GM12878 (cell line): ENCODE measurements at regions not wholly inside any gene's neighbourhood (a gene's known extent, or its start where the extent isn't known, plus 50 kb on each side); places are given as distances from the start of the nearest gene placed in this dataset.

Experiments used
- ATAC-seq: fragments of 200-7000 bp; cut with Tn5 transposase; 3 replicates; pipeline ENCODE4 v1.9.1; 2020; ENCODE audit warnings: mild to moderate bottlenecking, moderate library complexity
- BruUV-seq: library from RNA; stranded (reverse); fragments of 400-500 nt; replicated peaks from 2 replicates; lab custom pipeline; 2021; lab: Mats Ljungman, UMichigan
- CTCF ChIA-PET: fragments of 300-600 bp; sonication (Branson Sonifier 250); formaldehyde crosslinking; extraction: SDS; loops from one replicate; lab custom pipeline; 2021; ENCODE audit warnings: inconsistent platforms; lab: Yijun Ruan, JAX
- POLR2A ChIA-PET: fragments of 350-600 bp; formaldehyde crosslinking; extraction: SDS; loops from one replicate; lab custom pipeline; 2021; ENCODE audit warnings: inconsistent platforms; lab: Charles Lee
- RAD21 ChIA-PET: fragments of 300-600 bp; sonication (Branson Sonifier 250); formaldehyde crosslinking; loops from one replicate; lab custom pipeline; 2023; ENCODE audit warnings: antibody characterized with exemption; ENCODE audit not compliant: unreplicated experiment; lab: Charles Lee
- SMC1A ChIA-PET: fragments of 300-600 bp; sonication (Branson Sonifier 250); formaldehyde crosslinking; loops from one replicate; lab custom pipeline; 2023; ENCODE audit not compliant: unreplicated experiment, uncharacterized antibody; lab: Charles Lee
- DNase-seq: peaks from one replicate; pipeline ENCODE4 v3.0.0-alpha.2; 2011; ENCODE audit warnings: low read depth, low spot score
- FAIRE-seq: peaks from 3 replicates; lab custom pipeline; 2011; peaks lifted over from hg19 to GRCh38; lab: Jason Lieb, UNC
- H2AFZ ChIP-seq: 2 replicates; pipeline ENCODE4 v1.6.0; 2011; ENCODE audit warnings: low read depth, low read length, control low read depth; ENCODE audit not compliant: control insufficient read depth
- H3K27ac ChIP-seq: 2 replicates; pipeline ENCODE4 v1.5.1; 2011; ENCODE audit warnings: control low read depth; ENCODE audit not compliant: control insufficient read depth, insufficient read depth
- H3K27me3 ChIP-seq, 2 experiments: replicated peaks in 1 of 2; 2 replicates each; pipeline versions ENCODE4 v1.6.0 to v1.6.1; 2011; ENCODE audit warnings: low read length in 1 of 2; ENCODE audit not compliant: control insufficient read depth in 2 of 2, insufficient read depth in 2 of 2
- H3K36me3 ChIP-seq, 2 experiments: 2 replicates each; pipeline ENCODE4 v1.5.1; 2011; ENCODE audit warnings: low read length in 1 of 2; ENCODE audit not compliant: control insufficient read depth in 2 of 2, insufficient read depth in 2 of 2
- H3K4me1 ChIP-seq: 2 replicates; pipeline ENCODE4 v1.6.1; 2011; ENCODE audit warnings: mild to moderate bottlenecking, low read length, moderate library complexity, mixed read lengths; ENCODE audit not compliant: control insufficient read depth, insufficient read depth
- H3K4me2 ChIP-seq: 2 replicates; pipeline ENCODE4 v1.6.0; 2011; ENCODE audit warnings: control low read depth; ENCODE audit not compliant: control insufficient read depth, insufficient read depth
- H3K4me3 ChIP-seq: fragments of 200-600 bp; sonication (generic); 2 replicates; pipeline ENCODE4 v1.5.1; 2016
- H3K79me2 ChIP-seq: 2 replicates; pipeline ENCODE4 v1.6.0; 2011; ENCODE audit warnings: low read length; ENCODE audit not compliant: control insufficient read depth, insufficient read depth
- H3K9ac ChIP-seq: 2 replicates; pipeline ENCODE4 v1.8.0; 2011; ENCODE audit warnings: low read length, control low read depth, mixed read lengths; ENCODE audit not compliant: control insufficient read depth, insufficient read depth
- H3K9me3 ChIP-seq: replicated peaks from 3 replicates; pipeline ENCODE4 v1.5.1; 2011; ENCODE audit warnings: mild to moderate bottlenecking, low read length; ENCODE audit not compliant: control insufficient read depth, insufficient read depth
- H4K20me1 ChIP-seq: 2 replicates; pipeline ENCODE4 v1.6.0; 2011; ENCODE audit not compliant: control insufficient read depth, insufficient read depth
- ASH2L ChIP-seq: fragments of 300-600, 200-600 bp; sonication (generic); IDR thresholded peaks from 2 replicates; pipeline ENCODE4 v1.6.1; 2017; ENCODE audit warnings: low read depth, mild to moderate bottlenecking, borderline replicate concordance
- BHLHE40 ChIP-seq, 2 experiments: fragments of 450-650 bp in 1 of 2; IDR thresholded peaks; 2 replicates each; pipeline ENCODE4 v1.6.1; 2011 to 2017; ENCODE audit warnings: low read depth in 2 of 2, borderline replicate concordance in 1 of 2, improper control_type of control experiment in 1 of 2, low read length in 1 of 2, mild to moderate bottlenecking in 1 of 2
- CREM ChIP-seq: IDR thresholded peaks from 2 replicates; pipeline ENCODE4 v1.6.1; 2014; ENCODE audit warnings: antibody characterized with exemption, low read depth
- EGR1 ChIP-seq, 2 experiments: IDR thresholded peaks; 1 replicate in 1 of 2; 2 replicates in 1 of 2; pipeline ENCODE4 v1.6.1; 2011 to 2012; ENCODE audit warnings: low read depth in 2 of 2, low read length in 2 of 2, borderline replicate concordance in 1 of 2, mild to moderate bottlenecking in 1 of 2, moderate library complexity in 1 of 2
- ETV6 ChIP-seq, 2 experiments: fragments of 450-650 bp in 1 of 2; IDR thresholded peaks in 1 of 2; conservative IDR thresholded peaks in 1 of 2; 2 replicates each; pipeline ENCODE4 v1.6.1; 2014; ENCODE audit warnings: antibody characterized with exemption in 1 of 2, borderline replicate concordance in 1 of 2, low read depth in 1 of 2, mild to moderate bottlenecking in 1 of 2, moderate library complexity in 1 of 2
- GATAD2B ChIP-seq: fragments of 450-650 bp; conservative IDR thresholded peaks from 2 replicates; pipeline ENCODE4 v1.6.1; 2017; ENCODE audit warnings: low read depth, mild to moderate bottlenecking, moderate library complexity
- LARP7 ChIP-seq: fragments of 450-650 bp; IDR thresholded peaks from 2 replicates; pipeline ENCODE4 v1.6.1; 2017; ENCODE audit warnings: mild to moderate bottlenecking
- MTA3 ChIP-seq: IDR thresholded peaks from 2 replicates; pipeline ENCODE4 v1.6.1; 2012; ENCODE audit warnings: low read length, inconsistent platforms, borderline replicate concordance
- MXI1 ChIP-seq: fragments of 150-350 bp; IDR thresholded peaks from 2 replicates; pipeline ENCODE4 v1.6.1; 2011; ENCODE audit warnings: low read depth, mild to moderate bottlenecking, inconsistent platforms, low read length, improper control_type of control experiment
- MYC ChIP-seq: IDR thresholded peaks from 2 replicates; pipeline ENCODE4 v1.6.1; 2011; ENCODE audit warnings: mild to moderate bottlenecking, low read length, moderate library complexity, inconsistent platforms; ENCODE audit not compliant: insufficient read depth, insufficient replicate concordance, insufficient read length, severe bottlenecking
- NFXL1 ChIP-seq: fragments of 450-650 bp; IDR thresholded peaks from 2 replicates; pipeline ENCODE4 v1.6.1; 2017; ENCODE audit warnings: antibody characterized with exemption, mild to moderate bottlenecking, borderline replicate concordance
- PAX8 ChIP-seq: fragments of 450-650 bp; IDR thresholded peaks from 2 replicates; pipeline ENCODE4 v1.6.1; 2017; ENCODE audit warnings: mild to moderate bottlenecking, moderate library complexity
- SPI1 ChIP-seq: IDR thresholded peaks from 2 replicates; pipeline ENCODE4 v1.6.1; 2011; ENCODE audit warnings: low read depth, mild to moderate bottlenecking, low read length, moderate library complexity, borderline replicate concordance; ENCODE audit not compliant: insufficient read depth
- SUZ12 ChIP-seq: fragments of 200-600 bp; sonication (generic); IDR thresholded peaks from one replicate; pipeline ENCODE4 v1.6.1; 2018; ENCODE audit warnings: antibody characterized with exemption, mild to moderate bottlenecking; ENCODE audit not compliant: unreplicated experiment
- TAF1 ChIP-seq: IDR thresholded peaks from 2 replicates; pipeline ENCODE4 v1.6.1; 2011; ENCODE audit warnings: mild to moderate bottlenecking, low read depth, low read length, borderline replicate concordance
- ZNF207 ChIP-seq: fragments of 450-650 bp; IDR thresholded peaks from 2 replicates; pipeline ENCODE4 v1.6.1; 2014; ENCODE audit warnings: antibody characterized with exemption, mild to moderate bottlenecking, borderline replicate concordance
- WGBS: methylation state at CpG from one replicate; pipeline ENCODE4 v1.1.6; 2016; ENCODE audit warnings: low lambda C conversion rate; ENCODE audit not compliant: insufficient replicate concordance, insufficient coverage; ENCODE audit errors: missing lambda C conversion rate; 5-methylcytosine and 5-hydroxymethylcytosine counted together
- in situ Hi-C: fragments of 300-500 bp; cut with MboI; formaldehyde crosslinking; loops from 9 replicates; pipeline ENCODE4 v1.14.3; 2018; ENCODE audit warnings: mixed read lengths
- intact Hi-C: fragments of 100-400 bp; cut with micrococcal nuclease; formaldehyde crosslinking; loops from one replicate; pipeline ENCODE4 v1.14.2; 2022; ENCODE audit not compliant: unreplicated experiment
- TF ChIP-seq, protein P1 (sequence below): fragments of 450-650 bp; formaldehyde crosslinking; IDR thresholded peaks from 2 replicates; pipeline ENCODE4 v1.4.0; 2020; ENCODE audit warnings: mild to moderate bottlenecking, moderate library complexity
- TF ChIP-seq, protein P2 (sequence below): fragments of 450-650 bp; IDR thresholded peaks from 2 replicates; pipeline ENCODE4 v1.6.1; 2017; ENCODE audit warnings: mild to moderate bottlenecking, low read depth, inconsistent platforms; ENCODE audit not compliant: poor library complexity, severe bottlenecking

GRCh38 chr22:49328630-49329405 is 498.9 kb downstream of the BRD1 start:
- no peak for DNase-seq
- Histone ChIP-seq H3K27ac (no peak overlapping the region), H3K4me1 (no peaks in the 10 kb centered on the region), H3K27me3 (no peaks in the 10 kb centered on the region; a peak in 1 of 4 replicates), H3K36me3 (no peaks in the 10 kb centered on the region), H2AFZ (no peak overlapping the region), H3K9me3 (no peaks in the 10 kb centered on the region; the same call in 2 of the 3 replicates), H4K20me1 (no peaks in the 10 kb centered on the region), H3K9ac (no peak overlapping the region), H3K79me2 (no peaks in the 10 kb centered on the region), H3K4me3 (no peak overlapping the region), H3K4me2 (no peak overlapping the region)
- BruUV-seq, result no TSS peak
- ATAC-seq, result no peak
- POLR2A ChIA-PET, result no interaction called here
- intact Hi-C loops (no loop called here), in situ Hi-C loops (loop anchor here (25.0 kb wide), 1 partner anchor 708 kb away; no protein-coding TSS in a partner anchor)
- 24% methylated on average over 8 of the region's 8 CpGs for WGBS
- SMC1A ChIA-PET, result no interaction called here
- no peak for FAIRE-seq
- CTCF ChIA-PET, result no interaction called here
- RAD21 ChIA-PET, result no interaction called here
- TF ChIP-seq TAF1, result no peak
- no peak for TF ChIP-seq GATAD2B
- no peak for TF ChIP-seq BHLHE40 (IDR thresholded peaks at IDR 0.05; ENCODE audit: borderline replicate concordance in 1 of 2, low read depth in 2 of 2, low read length in 1 of 2)
- TF ChIP-seq CREM, result no peak
- no peak for TF ChIP-seq EGR1 (IDR thresholded peaks at IDR 0.05; ENCODE audit: borderline replicate concordance in 1 of 2, low read depth in 2 of 2, low read length in 2 of 2)
- no peak for TF ChIP-seq LARP7
- TF ChIP-seq, protein P1, sequence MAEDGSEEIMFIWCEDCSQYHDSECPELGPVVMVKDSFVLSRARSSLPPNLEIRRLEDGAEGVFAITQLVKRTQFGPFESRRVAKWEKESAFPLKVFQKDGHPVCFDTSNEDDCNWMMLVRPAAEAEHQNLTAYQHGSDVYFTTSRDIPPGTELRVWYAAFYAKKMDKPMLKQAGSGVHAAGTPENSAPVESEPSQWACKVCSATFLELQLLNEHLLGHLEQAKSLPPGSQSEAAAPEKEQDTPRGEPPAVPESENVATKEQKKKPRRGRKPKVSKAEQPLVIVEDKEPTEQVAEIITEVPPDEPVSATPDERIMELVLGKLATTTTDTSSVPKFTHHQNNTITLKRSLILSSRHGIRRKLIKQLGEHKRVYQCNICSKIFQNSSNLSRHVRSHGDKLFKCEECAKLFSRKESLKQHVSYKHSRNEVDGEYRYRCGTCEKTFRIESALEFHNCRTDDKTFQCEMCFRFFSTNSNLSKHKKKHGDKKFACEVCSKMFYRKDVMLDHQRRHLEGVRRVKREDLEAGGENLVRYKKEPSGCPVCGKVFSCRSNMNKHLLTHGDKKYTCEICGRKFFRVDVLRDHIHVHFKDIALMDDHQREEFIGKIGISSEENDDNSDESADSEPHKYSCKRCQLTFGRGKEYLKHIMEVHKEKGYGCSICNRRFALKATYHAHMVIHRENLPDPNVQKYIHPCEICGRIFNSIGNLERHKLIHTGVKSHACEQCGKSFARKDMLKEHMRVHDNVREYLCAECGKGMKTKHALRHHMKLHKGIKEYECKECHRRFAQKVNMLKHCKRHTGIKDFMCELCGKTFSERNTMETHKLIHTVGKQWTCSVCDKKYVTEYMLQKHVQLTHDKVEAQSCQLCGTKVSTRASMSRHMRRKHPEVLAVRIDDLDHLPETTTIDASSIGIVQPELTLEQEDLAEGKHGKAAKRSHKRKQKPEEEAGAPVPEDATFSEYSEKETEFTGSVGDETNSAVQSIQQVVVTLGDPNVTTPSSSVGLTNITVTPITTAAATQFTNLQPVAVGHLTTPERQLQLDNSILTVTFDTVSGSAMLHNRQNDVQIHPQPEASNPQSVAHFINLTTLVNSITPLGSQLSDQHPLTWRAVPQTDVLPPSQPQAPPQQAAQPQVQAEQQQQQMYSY, result no peak
- TF ChIP-seq MTA3, result no peak
- TF ChIP-seq MYC, result no peak
- TF ChIP-seq ZNF207, result no peak
- TF ChIP-seq SPI1, result no peak
- TF ChIP-seq NFXL1, result no peak
- TF ChIP-seq ETV6 (conservative IDR thresholded peaks at IDR 0.05 in 1 of 2, IDR thresholded peaks at IDR 0.05 in 1 of 2; ENCODE audit: borderline replicate concordance in 1 of 2, low read depth in 1 of 2), result no peak
- TF ChIP-seq, protein P2, sequence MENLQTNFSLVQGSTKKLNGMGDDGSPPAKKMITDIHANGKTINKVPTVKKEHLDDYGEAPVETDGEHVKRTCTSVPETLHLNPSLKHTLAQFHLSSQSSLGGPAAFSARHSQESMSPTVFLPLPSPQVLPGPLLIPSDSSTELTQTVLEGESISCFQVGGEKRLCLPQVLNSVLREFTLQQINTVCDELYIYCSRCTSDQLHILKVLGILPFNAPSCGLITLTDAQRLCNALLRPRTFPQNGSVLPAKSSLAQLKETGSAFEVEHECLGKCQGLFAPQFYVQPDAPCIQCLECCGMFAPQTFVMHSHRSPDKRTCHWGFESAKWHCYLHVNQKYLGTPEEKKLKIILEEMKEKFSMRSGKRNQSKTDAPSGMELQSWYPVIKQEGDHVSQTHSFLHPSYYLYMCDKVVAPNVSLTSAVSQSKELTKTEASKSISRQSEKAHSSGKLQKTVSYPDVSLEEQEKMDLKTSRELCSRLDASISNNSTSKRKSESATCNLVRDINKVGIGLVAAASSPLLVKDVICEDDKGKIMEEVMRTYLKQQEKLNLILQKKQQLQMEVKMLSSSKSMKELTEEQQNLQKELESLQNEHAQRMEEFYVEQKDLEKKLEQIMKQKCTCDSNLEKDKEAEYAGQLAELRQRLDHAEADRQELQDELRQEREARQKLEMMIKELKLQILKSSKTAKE, result no peak
- TF ChIP-seq MXI1, result no peak
- no peak for TF ChIP-seq PAX8
- TF ChIP-seq ASH2L, result no peak
- TF ChIP-seq SUZ12, result no peak
